Breast epithelium (tissue), 3 donors: ENCODE measurements at regions not wholly inside any gene's neighbourhood (a gene's known extent, or its start where the extent isn't known, plus 50 kb on each side); places are given as distances from the start of the nearest gene placed in this dataset.

ENCODE experiments used
- CTCF ChIP-seq, 3 donors: fragments of 450-650 bp; IDR thresholded peaks; one replicate each; pipeline ENCODE4 v1.5.1; 2016 to 2017; ENCODE audit warnings: antibody characterized with exemption in 3 of 3, mild to moderate bottlenecking in 3 of 3, moderate library complexity in 3 of 3
- POLR2AphosphoS5 ChIP-seq, 3 donors: sonication (generic); formaldehyde crosslinking; IDR thresholded peaks; one replicate each; pipeline ENCODE4 v1.6.1; 2017; ENCODE audit warnings: antibody characterized with exemption in 3 of 3

GRCh38 chr9:107653263-107653821, 163.8 kb upstream of the KLF4 start:
- no peak for TF ChIP-seq CTCF (IDR thresholded peaks at IDR 0.05)
- no peak for TF ChIP-seq POLR2AphosphoS5 (IDR thresholded peaks at IDR 0.05)
